ENCODE measurements at regions not wholly inside any gene's neighbourhood (a gene's known extent, or its start where the extent isn't known, plus 50 kb on each side); places are given as distances from the start of the nearest gene placed in this dataset.

DNA sequence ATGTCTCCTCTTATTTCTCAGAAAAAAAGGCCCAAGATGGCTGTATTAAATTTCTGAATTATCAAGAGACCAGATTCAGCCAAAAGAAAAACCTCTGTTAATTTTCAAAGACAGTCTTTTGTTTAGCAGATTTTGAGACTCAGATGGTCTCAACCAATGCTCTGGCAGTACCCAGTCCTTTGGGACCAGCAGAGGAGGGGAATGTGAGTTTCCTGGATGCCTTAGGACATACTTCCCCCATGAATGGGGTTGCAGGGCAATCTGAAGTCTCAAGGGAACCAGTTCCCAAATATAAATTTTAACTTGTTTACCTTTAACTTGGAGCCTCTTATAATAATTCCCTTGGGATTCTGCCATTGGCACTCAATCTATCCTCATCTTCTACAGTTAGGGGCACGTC is 107.8 kb upstream of the ZNF521 start:
- TF ChIP-seq, protein P1, sequence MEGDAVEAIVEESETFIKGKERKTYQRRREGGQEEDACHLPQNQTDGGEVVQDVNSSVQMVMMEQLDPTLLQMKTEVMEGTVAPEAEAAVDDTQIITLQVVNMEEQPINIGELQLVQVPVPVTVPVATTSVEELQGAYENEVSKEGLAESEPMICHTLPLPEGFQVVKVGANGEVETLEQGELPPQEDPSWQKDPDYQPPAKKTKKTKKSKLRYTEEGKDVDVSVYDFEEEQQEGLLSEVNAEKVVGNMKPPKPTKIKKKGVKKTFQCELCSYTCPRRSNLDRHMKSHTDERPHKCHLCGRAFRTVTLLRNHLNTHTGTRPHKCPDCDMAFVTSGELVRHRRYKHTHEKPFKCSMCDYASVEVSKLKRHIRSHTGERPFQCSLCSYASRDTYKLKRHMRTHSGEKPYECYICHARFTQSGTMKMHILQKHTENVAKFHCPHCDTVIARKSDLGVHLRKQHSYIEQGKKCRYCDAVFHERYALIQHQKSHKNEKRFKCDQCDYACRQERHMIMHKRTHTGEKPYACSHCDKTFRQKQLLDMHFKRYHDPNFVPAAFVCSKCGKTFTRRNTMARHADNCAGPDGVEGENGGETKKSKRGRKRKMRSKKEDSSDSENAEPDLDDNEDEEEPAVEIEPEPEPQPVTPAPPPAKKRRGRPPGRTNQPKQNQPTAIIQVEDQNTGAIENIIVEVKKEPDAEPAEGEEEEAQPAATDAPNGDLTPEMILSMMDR (IDR thresholded peaks at IDR 0.05; ENCODE audit: partially characterized antibody, unreplicated experiment): no peak
- H3K27ac Mint-ChIP-seq (ENCODE audit: unreplicated experiment): no peak overlapping the region
- no peaks in the 10 kb centered on the region for H3K36me3 Mint-ChIP-seq (ENCODE audit: unreplicated experiment)
- peaks cover 12% of the 10 kb centered on the region for H3K4me1 Mint-ChIP-seq (ENCODE audit: low read depth, unreplicated experiment)
- H3K4me3 Mint-ChIP-seq (ENCODE audit: unreplicated experiment): no peak overlapping the region
- H3K9me3 Mint-ChIP-seq (ENCODE audit: unreplicated experiment): no peaks in the 10 kb centered on the region
- DNase-seq: no peak
- no peaks in the 10 kb centered on the region for H3K27me3 Mint-ChIP-seq (ENCODE audit: unreplicated experiment)

DNA sequence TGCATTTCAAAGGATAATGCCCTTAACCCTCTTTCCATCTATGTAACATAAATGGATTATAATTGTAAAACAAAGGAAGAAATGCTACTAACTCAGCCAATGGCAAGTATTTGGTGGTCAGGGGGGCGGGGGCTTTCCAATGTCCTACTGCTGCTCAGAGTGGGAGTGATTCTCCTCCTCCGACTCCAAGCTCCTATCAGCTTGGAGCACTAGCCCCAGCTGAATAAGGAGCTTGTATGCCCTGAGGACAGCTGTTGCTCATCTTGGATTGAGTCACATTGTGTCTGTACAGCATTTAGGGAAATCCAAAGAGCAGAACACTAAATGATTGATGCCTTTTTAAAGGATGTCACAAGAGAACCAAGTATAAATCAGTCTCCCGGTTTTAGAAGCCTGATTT is 105.6 kb upstream of the ZNF521 start:
- Mint-ChIP-seq H3K4me3 (ENCODE audit: unreplicated experiment) (no peak overlapping the region), H3K27me3 (ENCODE audit: unreplicated experiment) (no peaks in the 10 kb centered on the region)

DNA sequence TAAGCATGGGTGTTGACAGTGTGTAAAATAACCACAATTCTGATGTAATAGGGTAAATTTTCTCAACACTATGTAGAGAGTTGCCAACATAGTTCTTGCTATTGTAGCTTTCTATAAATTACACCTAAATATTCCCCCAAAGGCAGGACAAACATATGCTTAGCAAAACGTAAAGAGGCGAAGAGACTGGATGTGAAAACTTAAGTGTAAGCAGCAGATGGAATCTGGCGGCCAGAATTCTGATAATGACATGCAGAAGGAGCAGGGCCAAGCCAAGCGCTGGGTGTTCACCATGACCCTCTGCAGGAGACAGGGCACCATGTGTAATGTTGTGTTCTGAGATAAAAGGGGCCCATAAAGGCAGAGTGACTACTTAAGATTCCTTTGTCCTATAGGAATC is 105.2 kb upstream of the ZNF521 start:
- no peak for DNase-seq
- Mint-ChIP-seq H3K4me3 (ENCODE audit: unreplicated experiment) (no peak overlapping the region), H3K36me3 (ENCODE audit: unreplicated experiment) (no peaks in the 10 kb centered on the region), H3K4me1 (ENCODE audit: low read depth, unreplicated experiment) (peaks cover 12% of the 10 kb centered on the region), H3K27me3 (ENCODE audit: unreplicated experiment) (no peaks in the 10 kb centered on the region), H3K9me3 (ENCODE audit: unreplicated experiment) (no peaks in the 10 kb centered on the region), H3K27ac (ENCODE audit: unreplicated experiment) (no peak overlapping the region)
- TF ChIP-seq, protein P1 (IDR thresholded peaks at IDR 0.05; ENCODE audit: partially characterized antibody, unreplicated experiment): no peak

More for the DNA sequence above, 105.6 kb upstream of the ZNF521 start:
- H3K27ac Mint-ChIP-seq (ENCODE audit: unreplicated experiment): no peak overlapping the region
- no peaks in the 10 kb centered on the region for H3K36me3 Mint-ChIP-seq (ENCODE audit: unreplicated experiment)
- H3K9me3 Mint-ChIP-seq (ENCODE audit: unreplicated experiment): no peaks in the 10 kb centered on the region
- DNase-seq: no peak
- TF ChIP-seq, protein P1 (IDR thresholded peaks at IDR 0.05; ENCODE audit: partially characterized antibody, unreplicated experiment): no peak
- H3K4me1 Mint-ChIP-seq (ENCODE audit: low read depth, unreplicated experiment): peaks cover 12% of the 10 kb centered on the region

DNA sequence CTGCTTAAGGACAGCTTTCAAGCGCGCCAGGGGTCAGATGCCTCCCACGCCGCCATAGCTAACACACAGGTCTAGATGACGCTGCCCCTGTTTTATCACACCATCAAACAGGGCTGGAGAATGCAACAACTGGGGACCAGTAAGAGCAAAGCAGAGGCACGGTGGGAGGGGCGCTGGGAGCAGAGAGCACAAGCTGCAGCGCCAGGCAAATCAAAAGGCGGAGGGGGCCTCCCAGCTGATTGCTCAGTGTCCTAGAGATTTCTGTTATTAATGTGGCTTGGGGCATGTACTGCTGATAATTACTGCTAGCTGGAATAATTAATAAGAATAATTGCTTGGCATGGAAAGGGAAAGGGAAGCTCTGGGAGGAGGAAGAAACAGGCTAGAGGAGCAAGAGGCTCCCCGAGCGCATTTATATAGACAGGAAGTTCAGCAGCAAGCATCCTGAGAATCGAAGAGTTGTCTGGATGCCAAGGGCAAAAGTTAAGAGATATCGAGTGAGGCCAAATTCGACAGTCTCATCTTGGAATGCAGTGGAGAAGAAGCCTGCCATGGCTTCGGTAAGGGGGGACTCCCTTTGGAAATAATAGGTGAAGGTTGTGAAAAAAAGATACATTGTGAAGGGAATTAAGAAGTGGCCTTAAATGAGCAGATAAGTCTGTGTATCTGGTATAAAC is 104.5 kb upstream of the ZNF521 start:
- H3K27ac Mint-ChIP-seq (ENCODE audit: unreplicated experiment): no peak overlapping the region
- no peak overlapping the region for H3K4me3 Mint-ChIP-seq (ENCODE audit: unreplicated experiment)
- no peaks in the 10 kb centered on the region for H3K27me3 Mint-ChIP-seq (ENCODE audit: unreplicated experiment)

DNA sequence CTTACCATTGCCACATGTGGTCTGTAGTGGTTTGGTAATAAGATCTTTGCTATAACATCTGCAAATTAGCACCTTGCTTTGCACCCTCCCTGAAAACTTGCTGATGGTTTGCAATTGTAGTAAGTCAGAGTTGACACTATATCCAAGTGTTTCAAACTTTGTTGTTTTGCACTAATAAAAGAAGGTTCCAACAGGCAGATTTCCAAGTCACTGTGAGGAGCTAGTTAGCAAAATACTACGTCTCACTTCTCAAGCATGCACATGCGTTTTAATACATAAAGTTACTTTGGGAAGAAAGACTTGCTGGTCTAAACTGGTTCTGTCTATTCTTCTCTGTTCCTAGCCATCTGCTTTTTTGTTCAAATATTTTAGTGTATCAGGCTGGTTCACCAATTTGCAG is 103.7 kb upstream of the ZNF521 start:
- TF ChIP-seq, protein P1 (IDR thresholded peaks at IDR 0.05; ENCODE audit: partially characterized antibody, unreplicated experiment): no peak
- no peak overlapping the region for H3K4me3 Mint-ChIP-seq (ENCODE audit: unreplicated experiment)
- H3K9me3 Mint-ChIP-seq (ENCODE audit: unreplicated experiment): no peaks in the 10 kb centered on the region
- no peaks in the 10 kb centered on the region for H3K27me3 Mint-ChIP-seq (ENCODE audit: unreplicated experiment)
- no peak overlapping the region for H3K27ac Mint-ChIP-seq (ENCODE audit: unreplicated experiment)
- DNase-seq: no peak
- H3K4me1 Mint-ChIP-seq (ENCODE audit: low read depth, unreplicated experiment): peaks cover 12% of the 10 kb centered on the region
- no peaks in the 10 kb centered on the region for H3K36me3 Mint-ChIP-seq (ENCODE audit: unreplicated experiment)

More for the DNA sequence above, 104.5 kb upstream of the ZNF521 start:
- Mint-ChIP-seq H3K4me1 (ENCODE audit: low read depth, unreplicated experiment) (peaks cover 12% of the 10 kb centered on the region), H3K36me3 (ENCODE audit: unreplicated experiment) (no peaks in the 10 kb centered on the region), H3K9me3 (ENCODE audit: unreplicated experiment) (no peaks in the 10 kb centered on the region)
- TF ChIP-seq, protein P1 (IDR thresholded peaks at IDR 0.05; ENCODE audit: partially characterized antibody, unreplicated experiment): no peak
- no peak for DNase-seq

Measured in glutamatergic neuron (in vitro differentiated cells).